DOHH2 (cell line): ENCODE measurements at regions not wholly inside any gene's neighbourhood (a gene's known extent, or its start where the extent isn't known, plus 50 kb on each side); places are given as distances from the start of the nearest gene placed in this dataset.

Source experiments
- H3F3A ChIP-seq: fragments of 200-600 bp; sonication (generic), shearing (Covaris generic); 2 replicates; pipeline ENCODE4 v1.6.0; 2016; ENCODE audit warnings: antibody characterized with exemption, mild to moderate bottlenecking; ENCODE audit not compliant: control insufficient read depth, insufficient read depth
- H3K27ac ChIP-seq: fragments of 200-600 bp; sonication (generic); 2 replicates; pipeline ENCODE4 v1.5.1; 2014; ENCODE audit warnings: low read depth, mild to moderate bottlenecking, low read length, moderate library complexity
- H3K27me3 ChIP-seq: fragments of 200-600 bp; sonication (generic); 2 replicates; pipeline ENCODE4 v1.6.1; 2014; ENCODE audit warnings: mild to moderate bottlenecking, low read length, mixed read lengths; ENCODE audit not compliant: control insufficient read depth
- H3K36me3 ChIP-seq: fragments of 200-600 bp; sonication (generic); 2 replicates; pipeline ENCODE4 v1.6.1; 2014; ENCODE audit warnings: mild to moderate bottlenecking, low read length, moderate library complexity, mixed read lengths; ENCODE audit not compliant: control insufficient read depth
- H3K4me1 ChIP-seq: fragments of 200-600 bp; sonication (generic); 2 replicates; pipeline ENCODE4 v1.6.1; 2014; ENCODE audit warnings: mild to moderate bottlenecking, low read length, mixed read lengths; ENCODE audit not compliant: control insufficient read depth
- H3K4me2 ChIP-seq: fragments of 200-600 bp; sonication (generic); 2 replicates; pipeline ENCODE4 v1.6.0; 2014; ENCODE audit warnings: mild to moderate bottlenecking, low read length, moderate library complexity
- H3K4me3 ChIP-seq: fragments of 200-600 bp; sonication (generic); 2 replicates; pipeline ENCODE4 v1.5.1; 2014; ENCODE audit warnings: mild to moderate bottlenecking, low read length, mixed read lengths
- H3K79me2 ChIP-seq: fragments of 200-600 bp; sonication (generic); 2 replicates; pipeline ENCODE4 v1.6.1; 2014; ENCODE audit warnings: mild to moderate bottlenecking, low read length, mixed read lengths; ENCODE audit not compliant: control insufficient read depth
- H3K9me2 ChIP-seq: fragments of 200-600 bp; sonication (generic); replicated peaks from 2 replicates; pipeline ENCODE4 v1.6.1; 2014; ENCODE audit warnings: mild to moderate bottlenecking, low read length, mixed read lengths; ENCODE audit not compliant: control insufficient read depth
- H3K9me3 ChIP-seq: fragments of 200-600 bp; sonication (generic); 2 replicates; pipeline ENCODE4 v1.6.1; 2014; ENCODE audit warnings: antibody characterized with exemption, low read length, mixed read lengths; ENCODE audit not compliant: control insufficient read depth, insufficient read depth
- H4K20me1 ChIP-seq: fragments of 200-600 bp; sonication (generic); 2 replicates; pipeline ENCODE4 v1.6.0; 2014; ENCODE audit warnings: low read depth, mild to moderate bottlenecking, antibody characterized with exemption, low read length, moderate library complexity; ENCODE audit not compliant: control insufficient read depth, insufficient read depth
- CTCF ChIP-seq: fragments of 200-600 bp; sonication (generic); IDR thresholded peaks from one replicate; pipeline ENCODE4 v1.5.1; 2014; ENCODE audit warnings: antibody characterized with exemption, mild to moderate bottlenecking, low read depth, low read length; ENCODE audit not compliant: poor library complexity, severe bottlenecking
- EZH2phosphoT487 ChIP-seq: fragments of 200-600 bp; sonication (generic); IDR thresholded peaks from 2 replicates; pipeline ENCODE4 v1.6.1; 2017; ENCODE audit warnings: borderline replicate concordance, mild to moderate bottlenecking, antibody characterized with exemption, low read length, moderate library complexity, mixed read lengths

DNA sequence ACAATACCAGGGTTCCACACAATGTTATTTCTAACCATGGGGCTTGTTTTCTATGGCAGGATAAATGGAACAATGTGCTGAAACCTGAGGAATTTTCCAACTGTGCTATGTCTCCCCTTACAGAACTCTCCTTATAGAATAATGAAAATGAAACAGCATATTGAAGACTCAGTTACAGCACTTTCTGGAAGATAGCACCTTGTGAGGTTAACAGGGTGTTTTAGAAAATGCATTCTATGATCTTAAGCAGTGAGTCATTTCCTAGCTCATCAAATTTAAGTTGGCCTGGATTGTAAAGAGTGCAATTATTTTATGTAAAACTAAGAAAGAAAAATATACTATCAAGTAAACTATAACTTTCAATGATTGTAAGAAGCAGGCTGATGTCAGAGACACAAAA, 60.1 kb upstream of the CNTN1 start:
- no peak for TF ChIP-seq EZH2phosphoT487
- TF ChIP-seq CTCF = no peak
- Histone ChIP-seq H3K9me2 (no peaks in the 10 kb centered on the region), H3F3A (no peaks in the 10 kb centered on the region), H3K27me3 (no peaks in the 10 kb centered on the region), H4K20me1 (no peaks in the 10 kb centered on the region), H3K36me3 (no peaks in the 10 kb centered on the region), H3K4me3 (no peak overlapping the region), H3K4me1 (no peaks in the 10 kb centered on the region), H3K27ac (no peak overlapping the region), H3K4me2 (no peak overlapping the region), H3K9me3 (no peaks in the 10 kb centered on the region), H3K79me2 (no peaks in the 10 kb centered on the region)

DNA sequence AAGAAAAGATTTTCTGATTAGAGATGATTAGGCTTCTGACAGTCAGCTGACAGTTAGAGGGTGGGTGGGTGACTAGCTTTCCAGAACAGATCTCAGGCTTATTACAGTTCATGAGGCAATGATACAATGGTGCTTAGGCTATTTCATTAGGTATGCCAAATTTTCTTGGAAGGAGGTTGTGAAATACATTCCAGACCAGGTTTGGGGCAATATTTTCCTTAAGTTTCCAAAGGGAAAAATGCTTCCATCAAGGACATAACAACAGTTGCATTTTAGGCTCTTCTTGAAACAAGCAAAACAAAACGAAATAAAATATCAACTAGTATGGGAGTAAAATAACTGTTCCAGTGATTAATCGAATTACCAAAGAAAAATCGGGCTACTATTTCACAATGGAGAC, 59.3 kb upstream of the CNTN1 start:
- Histone ChIP-seq H3K4me2 (no peak overlapping the region), H3K79me2 (no peaks in the 10 kb centered on the region), H3K36me3 (no peaks in the 10 kb centered on the region), H3K27me3 (no peaks in the 10 kb centered on the region), H3K4me3 (no peak overlapping the region), H3F3A (no peaks in the 10 kb centered on the region), H3K27ac (no peak overlapping the region), H4K20me1 (no peaks in the 10 kb centered on the region), H3K9me3 (no peaks in the 10 kb centered on the region), H3K9me2 (no peaks in the 10 kb centered on the region), H3K4me1 (no peaks in the 10 kb centered on the region)
- TF ChIP-seq EZH2phosphoT487 (no peak), CTCF (no peak)

DNA sequence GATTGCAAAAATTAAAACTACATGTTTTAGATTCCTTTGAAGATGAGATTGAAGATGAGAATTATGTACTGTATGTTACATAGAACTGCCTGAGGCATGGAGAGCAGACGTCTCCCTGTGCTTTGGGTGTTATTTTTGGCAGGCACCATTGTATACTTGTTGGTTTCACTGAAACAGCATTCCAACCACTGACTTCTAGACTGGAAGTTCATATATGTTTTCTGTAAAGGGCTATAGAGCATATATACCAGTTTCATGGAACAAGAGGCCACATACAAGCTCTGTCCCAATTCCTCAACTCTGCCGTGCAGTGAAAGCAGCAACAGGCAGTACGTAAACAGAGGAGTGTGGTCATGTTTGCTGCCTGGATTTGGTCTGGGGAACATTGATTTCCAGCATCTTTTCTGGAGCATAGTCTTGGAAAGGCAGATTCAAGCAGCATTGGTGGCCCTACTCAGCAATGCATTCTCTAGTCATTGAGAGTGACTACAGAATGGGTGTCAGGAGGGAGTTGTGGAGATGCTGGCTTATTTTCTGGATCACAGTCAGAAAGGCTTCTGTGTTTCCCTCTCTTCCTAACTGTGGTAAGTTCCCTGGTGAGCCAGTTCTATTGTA, 57.6 kb upstream of the CNTN1 start:
- Histone ChIP-seq H4K20me1 (no peaks in the 10 kb centered on the region), H3K9me3 (no peaks in the 10 kb centered on the region), H3K36me3 (no peaks in the 10 kb centered on the region), H3K27me3 (no peaks in the 10 kb centered on the region), H3K4me2 (no peak overlapping the region), H3F3A (no peaks in the 10 kb centered on the region), H3K9me2 (no peaks in the 10 kb centered on the region), H3K4me1 (no peaks in the 10 kb centered on the region), H3K79me2 (no peaks in the 10 kb centered on the region), H3K27ac (no peak overlapping the region), H3K4me3 (no peak overlapping the region)
- TF ChIP-seq CTCF (no peak), EZH2phosphoT487 (no peak)
